SK-N-MC (cell line): ENCODE measurements at regions not wholly inside any gene's neighbourhood (a gene's known extent, or its start where the extent isn't known, plus 50 kb on each side); places are given as distances from the start of the nearest gene placed in this dataset.

Source experiments
- DNase-seq: peaks from one replicate; pipeline ENCODE4 v3.0.0-alpha.2; 2011; ENCODE audit warnings: low read depth, low spot score
- H3K27ac ChIP-seq: fragments of 200-600 bp; sonication (generic); 2 replicates; pipeline ENCODE4 v1.5.1; 2016; ENCODE audit warnings: mixed run types
- H3K36me3 ChIP-seq: fragments of 200-600 bp; sonication (generic); 2 replicates; pipeline ENCODE4 v1.6.1; 2017; ENCODE audit warnings: antibody characterized with exemption, low read length, mixed read lengths; ENCODE audit not compliant: insufficient read depth
- H3K4me3 ChIP-seq: fragments of 200-600 bp; sonication (generic); 2 replicates; pipeline ENCODE4 v1.5.1; 2016
- H3K9ac ChIP-seq: fragments of 200-600 bp; sonication (generic); 2 replicates; pipeline ENCODE4 v1.8.0; 2017; ENCODE audit warnings: mixed run types, mixed read lengths; ENCODE audit not compliant: insufficient read length
- H3K9me3 ChIP-seq: fragments of 200-600 bp; sonication (generic); 2 replicates; pipeline ENCODE4 v1.6.1; 2017; ENCODE audit warnings: low read depth, mild to moderate bottlenecking, antibody characterized with exemption, low read length, moderate library complexity, mixed read lengths
- EZH2 ChIP-seq: fragments of 200-600 bp; sonication (generic); IDR thresholded peaks from one replicate; pipeline ENCODE4 v1.6.1; 2017; ENCODE audit warnings: antibody characterized with exemption
- FOXP2 ChIP-seq: optimal IDR thresholded peaks from 2 replicates; pipeline ENCODE3; 2011; ENCODE audit warnings: mild to moderate bottlenecking, moderate library complexity; ENCODE audit not compliant: insufficient read depth; ENCODE audit errors: extremely low read length, control extremely low read depth
- POLR2AphosphoS5 ChIP-seq: IDR thresholded peaks from 2 replicates; pipeline ENCODE4 v1.6.1; 2012; ENCODE audit warnings: mild to moderate bottlenecking, low read depth, low read length, borderline replicate concordance

GRCh38 chr6:106005954-106006353 lies 80.2 kb upstream of the PRDM1 start:
- H3K27ac ChIP-seq: no peak overlapping the region
- TF ChIP-seq FOXP2 (no peak), POLR2AphosphoS5 (no peak), EZH2 (no peak)

GRCh38 chr6:106005013-106005412 lies 81.1 kb upstream of the PRDM1 start:
- Histone ChIP-seq H3K36me3 (no peaks in the 10 kb centered on the region), H3K9ac (no peak overlapping the region), H3K27ac (no peak overlapping the region), H3K4me3 (no peak overlapping the region), H3K9me3 (no peaks in the 10 kb centered on the region)
- TF ChIP-seq POLR2AphosphoS5: no peak
- no peak for TF ChIP-seq EZH2
- no peak for TF ChIP-seq FOXP2
- no peak for DNase-seq

More at GRCh38 chr6:106005954-106006353, 80.2 kb upstream of the PRDM1 start:
- no peak overlapping the region for H3K9ac ChIP-seq
- H3K4me3 ChIP-seq: no peak overlapping the region
- H3K36me3 ChIP-seq: no peaks in the 10 kb centered on the region
- no peak for DNase-seq
- H3K9me3 ChIP-seq: no peaks in the 10 kb centered on the region

GRCh38 chr6:106003268-106003987 lies 82.7 kb upstream of the PRDM1 start:
- H3K36me3 ChIP-seq: no peaks in the 10 kb centered on the region
- no peak overlapping the region for H3K9ac ChIP-seq
- no peak for DNase-seq
- no peak overlapping the region for H3K27ac ChIP-seq
- TF ChIP-seq POLR2AphosphoS5 (no peak), EZH2 (no peak), FOXP2 (no peak)
- H3K4me3 ChIP-seq: no peak overlapping the region
- no peaks in the 10 kb centered on the region for H3K9me3 ChIP-seq

- no peak overlapping the region for H3K9ac ChIP-seq
- TF ChIP-seq EZH2 (no peak), POLR2AphosphoS5 (no peak), FOXP2 (no peak)
- no peak overlapping the region for H3K27ac ChIP-seq
- no peaks in the 10 kb centered on the region for H3K36me3 ChIP-seq
- no peak for DNase-seq
- H3K4me3 ChIP-seq: no peak overlapping the region
- H3K9me3 ChIP-seq: no peaks in the 10 kb centered on the region
These were observed 84.1 kb upstream of the PRDM1 start for GRCh38 chr6:106002005-106002404.

- Histone ChIP-seq H3K27ac (no peak overlapping the region), H3K9me3 (no peaks in the 10 kb centered on the region), H3K36me3 (no peaks in the 10 kb centered on the region), H3K4me3 (no peak overlapping the region), H3K9ac (no peak overlapping the region)
- no peak for DNase-seq
- TF ChIP-seq FOXP2: no peak
- no peak for TF ChIP-seq EZH2
- no peak for TF ChIP-seq POLR2AphosphoS5
These were observed 85.2 kb upstream of the PRDM1 start for GRCh38 chr6:106000935-106001334.

GRCh38 chr6:105997482-105997881 lies 88.7 kb upstream of the PRDM1 start:
- TF ChIP-seq EZH2: no peak
- no peak for TF ChIP-seq POLR2AphosphoS5
- no peak for TF ChIP-seq FOXP2
- no peak overlapping the region for H3K27ac ChIP-seq
- no peaks in the 10 kb centered on the region for H3K36me3 ChIP-seq
- H3K9ac ChIP-seq: no peak overlapping the region
- DNase-seq: no peak
- no peak overlapping the region for H3K4me3 ChIP-seq
- no peaks in the 10 kb centered on the region for H3K9me3 ChIP-seq

- Histone ChIP-seq H3K27ac (no peak overlapping the region), H3K9ac (no peak overlapping the region), H3K36me3 (no peaks in the 10 kb centered on the region), H3K4me3 (peak overlapping the region; percentile 90), H3K9me3 (no peaks in the 10 kb centered on the region)
- no peak for DNase-seq
- TF ChIP-seq POLR2AphosphoS5: no peak
- no peak for TF ChIP-seq EZH2
These were observed 90.7 kb upstream of the PRDM1 start for GRCh38 chr6:105995391-105995865.

- Histone ChIP-seq H3K4me3 (peak overlapping the region; percentile 90), H3K27ac (no peak overlapping the region), H3K9me3 (no peaks in the 10 kb centered on the region), H3K36me3 (no peaks in the 10 kb centered on the region), H3K9ac (peak overlapping the region; percentile 64)
- DNase-seq: no peak
- TF ChIP-seq EZH2: peak; percentile 12
- TF ChIP-seq FOXP2: no peak
These were observed 91.3 kb upstream of the PRDM1 start for GRCh38 chr6:105994591-105995390.

- H3K36me3 ChIP-seq: no peaks in the 10 kb centered on the region
- peak overlapping the region; percentile 64 for H3K9ac ChIP-seq
- H3K9me3 ChIP-seq: no peaks in the 10 kb centered on the region
- H3K27ac ChIP-seq: no peak overlapping the region
- H3K4me3 ChIP-seq: peak overlapping the region; percentile 90
- no peak for DNase-seq
- TF ChIP-seq EZH2 (peak; percentile 4), FOXP2 (no peak)
These were observed 92.0 kb upstream of the PRDM1 start for GRCh38 chr6:105994118-105994590.
